ENCODE measurements at regions not wholly inside any gene's neighbourhood (a gene's known extent, or its start where the extent isn't known, plus 50 kb on each side); places are given as distances from the start of the nearest gene placed in this dataset.

GRCh38 chr12:14280921-14281320, 84.6 kb upstream of the ATF7IP start:
- DNase-seq, result no peak

GRCh38 chr12:14281539-14281938, 83.9 kb upstream of the ATF7IP start:
- no peak for DNase-seq

- no peak for DNase-seq
Measured at GRCh38 chr12:14283489-14284144, 81.9 kb upstream of the ATF7IP start.

- DNase-seq, result no peak
Measured at GRCh38 chr12:14284184-14284722, 81.2 kb upstream of the ATF7IP start.

- DNase-seq, result no peak
Measured at GRCh38 chr12:14289601-14290000, 75.9 kb upstream of the ATF7IP start.

GRCh38 chr12:14290951-14291350, 74.5 kb upstream of the ATF7IP start:
- DNase-seq, result no peak

- DNase-seq, result no peak
Measured at GRCh38 chr12:14303661-14304155, 61.8 kb upstream of the ATF7IP start.

GRCh38 chr12:14307004-14307403, 58.5 kb upstream of the ATF7IP start:
- no peak for DNase-seq

- DNase-seq, result no peak
Measured at GRCh38 chr12:14308516-14308915, 57.0 kb upstream of the ATF7IP start.

- no peak for DNase-seq
Measured at GRCh38 chr12:14310866-14311265, 54.6 kb upstream of the ATF7IP start.

GRCh38 chr12:14313379-14314138, 51.9 kb upstream of the ATF7IP start:
- DNase-seq, result no peak

GRCh38 chr12:14314801-14315200, 50.7 kb upstream of the ATF7IP start:
- no peak for DNase-seq

GRCh38 chr12:14315501-14315900, 50.0 kb upstream of the ATF7IP start:
- no peak for DNase-seq

All from C1 segment of cervical spinal cord (tissue), 14 donors.